ENCODE measurements at regions not wholly inside any gene's neighbourhood (a gene's known extent, or its start where the extent isn't known, plus 50 kb on each side); places are given as distances from the start of the nearest gene placed in this dataset.

GRCh38 chr13:33405371-33405770 lies 119.8 kb upstream of the STARD13 start:
- no peaks in the 10 kb centered on the region for H3K9me1 ChIP-seq (ENCODE audit: insufficient read depth, low read length)
- H3K14ac ChIP-seq (replicated peaks; ENCODE audit: low read depth, low read length), result no peak overlapping the region
- ChIA-PET CTCF (interaction anchor here (1.1 kb wide), 1 partner anchor 10 kb away, joined by 4 read pairs; no protein-coding TSS in a partner anchor), POLR2A (ENCODE audit: unreplicated experiment) (no interaction called here)
- H3K4me1 ChIP-seq (ENCODE audit: control insufficient read depth, insufficient read depth, low read length), result peaks cover 2% of the 10 kb centered on the region; the same call in 1 of the 2 replicates
- no peak overlapping the region for H2BK5ac ChIP-seq (ENCODE audit: low read depth, low read length, poor library complexity, severe bottlenecking)
- DNase-seq, result no peak
- H3K79me1 ChIP-seq (ENCODE audit: low read depth in 1 of 2, low read length in 2 of 2), result no peaks in the 10 kb centered on the region
- H3K27me3 ChIP-seq (ENCODE audit: control insufficient read depth, insufficient read depth, low read length), result no peaks in the 10 kb centered on the region
- intact Hi-C loops (cut with micrococcal nuclease), result loop anchor here (1.0 to 5.0 kb wide), 2 partner anchors 12 to 33 kb away; no protein-coding TSS in a partner anchor
- no peaks in the 10 kb centered on the region for H4K20me1 ChIP-seq (ENCODE audit: insufficient read depth, low read length)
- no peaks in the 10 kb centered on the region for H3K36me3 ChIP-seq (ENCODE audit: control insufficient read depth, insufficient read depth, low read length)
- no peak overlapping the region for H3K23ac ChIP-seq (ENCODE audit: low read depth, low read length)
- H3K4me2 ChIP-seq (ENCODE audit: low read depth, low read length), result no peak overlapping the region
- no peak overlapping the region for H2AK5ac ChIP-seq (ENCODE audit: low read depth, low read length)
- H2AFZ ChIP-seq (replicated peaks; ENCODE audit: low read length, poor library complexity), result no peak overlapping the region
- TF ChIP-seq CTCF (conservative IDR thresholded peaks at IDR 0.05; ENCODE audit: low read depth, low read length) (no peak), USF2 (IDR thresholded peaks at IDR 0.05; ENCODE audit: low read depth, low read length) (no peak), MAZ (IDR thresholded peaks at IDR 0.05; ENCODE audit: borderline replicate concordance, low read depth, low read length) (no peak), BHLHE40 (IDR thresholded peaks at IDR 0.05; ENCODE audit: low read depth, low read length) (no peak), RAD21 (IDR thresholded peaks at IDR 0.05; ENCODE audit: low read length) (no peak), CEBPB (IDR thresholded peaks at IDR 0.05; ENCODE audit: low read depth, low read length) (no peak), RFX5 (IDR thresholded peaks at IDR 0.05; ENCODE audit: low read depth, low read length) (no peak), RCOR1 (IDR thresholded peaks at IDR 0.05; ENCODE audit: insufficient replicate concordance, low read length) (no peak), NFE2L2 (IDR thresholded peaks at IDR 0.05; ENCODE audit: low read depth, low read length) (no peak), MXI1 (IDR thresholded peaks at IDR 0.05; ENCODE audit: borderline replicate concordance, low read depth, low read length) (no peak), POLR2A (IDR thresholded peaks at IDR 0.05; ENCODE audit: low read depth, low read length) (no peak), FOS (IDR thresholded peaks at IDR 0.05; ENCODE audit: low read depth, low read length) (no peak), MAFK (IDR thresholded peaks at IDR 0.05; ENCODE audit: low read depth, low read length) (no peak), CHD1 (IDR thresholded peaks at IDR 0.05; ENCODE audit: low read depth, low read length) (no peak), SMC3 (IDR thresholded peaks at IDR 0.05; ENCODE audit: low read depth, low read length) (no peak), ELK1 (IDR thresholded peaks at IDR 0.05; ENCODE audit: borderline replicate concordance, low read depth, low read length) (no peak)
- dilution Hi-C loops (cut with HindIII; ENCODE audit: low sequenced_read_pairs, unreplicated experiment), result no loop called here
- no peak overlapping the region for H4K8ac ChIP-seq (ENCODE audit: low read depth in 2 of 2, low read length in 2 of 2)
- no peak overlapping the region for H2BK120ac ChIP-seq (ENCODE audit: low read depth, low read length)
- ATAC-seq (ENCODE audit: low read depth), result no peak
- H2BK20ac ChIP-seq (ENCODE audit: low read depth, low read length), result no peak overlapping the region
- no peaks in the 10 kb centered on the region for H3K9me3 ChIP-seq (ENCODE audit: control insufficient read depth, insufficient read depth, low read length)
- H3K27ac ChIP-seq (ENCODE audit: insufficient read depth, low read length), result no peak overlapping the region
- no peak overlapping the region for H4K5ac ChIP-seq (ENCODE audit: low read depth, low read length)
- in situ Hi-C loops (cut with MboI; ENCODE audit: low sequenced_read_pairs), result no loop called here
- no peak overlapping the region for H2AK9ac ChIP-seq (replicated peaks; ENCODE audit: low read depth, low read length, poor library complexity)
- no peak overlapping the region for H4K91ac ChIP-seq (ENCODE audit: insufficient read depth, low read depth, low read length)
- no peak overlapping the region for H3K18ac ChIP-seq (ENCODE audit: low read depth, low read length)
- H3K4me3 ChIP-seq (ENCODE audit: insufficient read depth, low read depth, low read length), result no peak overlapping the region
- no peak overlapping the region for H3K9ac ChIP-seq (ENCODE audit: low read depth, low read length)
- H3K56ac ChIP-seq (ENCODE audit: extremely low read depth, insufficient read depth, low read length), result no peak overlapping the region
- no peak overlapping the region for H3K4ac ChIP-seq (ENCODE audit: low read depth, low read length)
- WGBS, 2 experiments (ENCODE audit: extremely low coverage in 2 of 2, insufficient read length in 1 of 2), result no CpG with 5 or more reads among the region's 2 CpGs
- no peak overlapping the region for H2BK15ac ChIP-seq (ENCODE audit: low read depth, low read length)
- no TSS peak for BruUV-seq (replicated peaks)

Measured in IMR-90 (cell line).